H9 (cell line): ENCODE measurements at regions not wholly inside any gene's neighbourhood (a gene's known extent, or its start where the extent isn't known, plus 50 kb on each side); places are given as distances from the start of the nearest gene placed in this dataset.
"Not testable (repeated sequence)": the region's sequence is repeated elsewhere in the genome, so short reads cannot be mapped to it uniquely, and the experiment has no call there.

Experiments used
- DNase-seq: peaks from one replicate; pipeline ENCODE4 v3.0.0-alpha.2; 2017
- H2AFZ ChIP-seq: one replicate; pipeline ENCODE4 v1.6.1; 2013; ENCODE audit warnings: mild to moderate bottlenecking, low read length, control low read depth, moderate library complexity
- H2AK5ac ChIP-seq: 2 replicates; pipeline ENCODE4 v1.6.1; 2013; ENCODE audit warnings: low read length, control low read depth, mixed read lengths; ENCODE audit not compliant: insufficient read length
- H2BK120ac ChIP-seq: one replicate; pipeline ENCODE4 v1.6.1; 2013; ENCODE audit warnings: low read depth, mild to moderate bottlenecking, low read length, control low read depth, inconsistent platforms; ENCODE audit not compliant: poor library complexity, severe bottlenecking
- H2BK12ac ChIP-seq: 2 replicates; pipeline ENCODE4 v1.6.1; 2013; ENCODE audit warnings: low read length, control low read depth, mixed read lengths, low read depth; ENCODE audit not compliant: insufficient read length
- H2BK15ac ChIP-seq: 2 replicates; pipeline ENCODE4 v1.6.1; 2013; ENCODE audit warnings: low read depth, low read length, control low read depth
- H2BK20ac ChIP-seq: one replicate; pipeline ENCODE4 v1.6.1; 2013; ENCODE audit warnings: low read depth, mild to moderate bottlenecking, low read length, control low read depth, inconsistent platforms; ENCODE audit not compliant: poor library complexity, severe bottlenecking
- H2BK5ac ChIP-seq: 2 replicates; pipeline ENCODE4 v1.6.1; 2013; ENCODE audit warnings: low read length, control low read depth, mixed read lengths; ENCODE audit not compliant: insufficient read length
- H3K14ac ChIP-seq: 2 replicates; pipeline ENCODE4 v1.6.1; 2013; ENCODE audit warnings: low read length, control low read depth; ENCODE audit not compliant: insufficient read depth
- H3K18ac ChIP-seq: 2 replicates; pipeline ENCODE4 v1.6.1; 2013; ENCODE audit warnings: low read depth, mild to moderate bottlenecking, mixed read lengths, low read length, control low read depth; ENCODE audit not compliant: insufficient read length
- H3K23ac ChIP-seq: 2 replicates; pipeline ENCODE4 v1.6.1; 2013; ENCODE audit warnings: low read length, control low read depth, mixed read lengths, low read depth; ENCODE audit not compliant: insufficient read length
- H3K23me2 ChIP-seq: 2 replicates; pipeline ENCODE4 v1.6.1; 2013; ENCODE audit warnings: low read depth, mild to moderate bottlenecking, mixed read lengths, low read length, control low read depth; ENCODE audit not compliant: insufficient read length, poor library complexity, severe bottlenecking
- H3K27ac ChIP-seq: 2 replicates; pipeline ENCODE4 v1.5.1; 2013; ENCODE audit warnings: low read length, control low read depth, mixed read lengths, low read depth; ENCODE audit not compliant: insufficient read length
- H3K27me3 ChIP-seq: 2 replicates; pipeline ENCODE4 v1.6.1; 2013; ENCODE audit warnings: low read length, control low read depth, inconsistent platforms; ENCODE audit not compliant: insufficient read depth
- H3K4ac ChIP-seq: 2 replicates; pipeline ENCODE4 v1.6.1; 2013; ENCODE audit warnings: low read depth, mild to moderate bottlenecking, control low read depth, inconsistent platforms, low read length, moderate library complexity
- H3K4me1 ChIP-seq: 2 replicates; pipeline ENCODE4 v1.6.1; 2013; ENCODE audit warnings: low read length, control low read depth, inconsistent platforms; ENCODE audit not compliant: insufficient read depth
- H3K4me2 ChIP-seq: 2 replicates; pipeline ENCODE4 v1.6.1; 2013; ENCODE audit warnings: low read length, control low read depth, mixed read lengths; ENCODE audit not compliant: insufficient read length, insufficient read depth
- H3K56ac ChIP-seq: 2 replicates; pipeline ENCODE4 v1.6.1; 2013; ENCODE audit warnings: low read depth, mild to moderate bottlenecking, mixed read lengths, low read length, control low read depth; ENCODE audit not compliant: insufficient read length
- H3K79me1 ChIP-seq: 2 replicates; pipeline ENCODE4 v1.6.1; 2013; ENCODE audit warnings: low read depth, mild to moderate bottlenecking, moderate library complexity, low read length, control low read depth, inconsistent platforms; ENCODE audit not compliant: insufficient read depth, poor library complexity, severe bottlenecking
- H3K79me2 ChIP-seq: 2 replicates; pipeline ENCODE4 v1.6.1; 2013; ENCODE audit warnings: low read length, control low read depth, inconsistent platforms; ENCODE audit not compliant: insufficient read depth
- H3K9ac ChIP-seq: 2 replicates; pipeline ENCODE4 v1.6.1; 2013; ENCODE audit warnings: low read length, control low read depth, mixed read lengths; ENCODE audit not compliant: insufficient read length; ENCODE audit errors: extremely low read depth
- H3K9me3 ChIP-seq: one replicate; pipeline ENCODE4 v1.6.1; 2013; ENCODE audit warnings: low read depth, low read length, inconsistent platforms; ENCODE audit not compliant: control insufficient read depth
- H3T11ph ChIP-seq: one replicate; pipeline ENCODE4 v1.6.1; 2013; ENCODE audit warnings: mild to moderate bottlenecking, low read length, control low read depth, inconsistent platforms
- H4K20me1 ChIP-seq: one replicate; pipeline ENCODE4 v1.6.1; 2013; ENCODE audit not compliant: control insufficient read depth, insufficient read length, insufficient read depth
- H4K5ac ChIP-seq: 2 replicates; pipeline ENCODE4 v1.6.1; 2013; ENCODE audit warnings: low read depth, mild to moderate bottlenecking, mixed read lengths, low read length, control low read depth; ENCODE audit not compliant: insufficient read length
- H4K8ac ChIP-seq: replicated peaks from 2 replicates; pipeline ENCODE4 v1.6.1; 2013; ENCODE audit warnings: low read length, control low read depth, mixed read lengths, low read depth; ENCODE audit not compliant: insufficient read length
- H4K91ac ChIP-seq: 2 replicates; pipeline ENCODE4 v1.6.1; 2013; ENCODE audit warnings: low read depth, mild to moderate bottlenecking, moderate library complexity, mixed read lengths, low read length, control low read depth; ENCODE audit not compliant: insufficient read length
- H3K27ac Mint-ChIP-seq, 3 experiments: 2 replicates in 2 of 3; 3 replicates in 1 of 3; pipeline ENCODE4 v1.8.0; 2020 to 2021; ENCODE audit warnings: mixed read lengths in 3 of 3, mild to moderate bottlenecking in 1 of 3, moderate library complexity in 1 of 3
- H3K27me3 Mint-ChIP-seq: 2 replicates; pipeline ENCODE4 v1.8.0; 2021; ENCODE audit warnings: low read depth, mild to moderate bottlenecking, moderate library complexity, mixed read lengths
- H3K36me3 Mint-ChIP-seq, 3 experiments: 2 replicates in 2 of 3; 3 replicates in 1 of 3; pipeline ENCODE4 v1.8.0; 2020 to 2021; ENCODE audit warnings: low read depth in 3 of 3, mixed read lengths in 3 of 3; ENCODE audit not compliant: insufficient read depth in 1 of 3
- H3K4me1 Mint-ChIP-seq, 2 experiments: 2 replicates each; pipeline ENCODE4 v1.8.0; 2020; ENCODE audit warnings: mixed read lengths in 2 of 2
- H3K4me3 Mint-ChIP-seq, 2 experiments: 2 replicates in 1 of 2; 3 replicates in 1 of 2; pipeline ENCODE4 v1.8.0; 2020 to 2021; ENCODE audit warnings: mild to moderate bottlenecking in 2 of 2, mixed read lengths in 2 of 2, moderate library complexity in 1 of 2
- H3K9me3 Mint-ChIP-seq, 2 experiments: 2 replicates in 1 of 2; 3 replicates in 1 of 2; pipeline ENCODE4 v1.8.0; 2020; ENCODE audit warnings: mild to moderate bottlenecking in 2 of 2, mixed read lengths in 2 of 2, moderate library complexity in 1 of 2
- WGBS: extraction: QIAGEN DNeasy Blood & Tissue Kit; methylation state at CpG from one replicate; pipeline ENCODE4 v1.1.7; 2013; ENCODE audit warnings: missing lambda C conversion rate, low lambda C conversion rate, mixed read lengths; ENCODE audit not compliant: insufficient read length; ENCODE audit errors: extremely low coverage; 5-methylcytosine and 5-hydroxymethylcytosine counted together

DNA sequence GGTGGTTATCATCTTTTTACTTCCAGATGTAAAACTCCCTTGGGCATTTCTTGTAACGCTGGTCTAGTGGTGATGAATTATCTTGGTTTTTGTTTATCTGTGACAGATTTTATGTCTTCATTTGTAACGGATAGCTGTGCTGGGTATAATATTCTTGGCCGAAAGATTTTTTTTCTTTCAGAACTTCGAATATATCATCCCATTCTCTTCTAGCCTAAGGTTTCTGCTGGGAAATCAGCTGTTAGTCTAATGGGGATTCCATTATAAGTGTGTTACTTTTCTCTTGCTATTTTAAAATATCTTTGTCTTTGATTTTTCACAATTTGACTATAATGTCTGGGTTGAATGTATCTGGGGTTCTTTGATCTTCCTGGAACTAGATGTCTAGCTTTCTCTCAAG lies 55.4 kb upstream of the CSNK1E start:
- not testable (repeated sequence) for H3K79me1 ChIP-seq, DNase-seq, H4K91ac ChIP-seq, H3K9me3 ChIP-seq, H2BK5ac ChIP-seq, H4K8ac ChIP-seq, H3K56ac ChIP-seq, H4K20me1 ChIP-seq, H3K23ac ChIP-seq, H2BK120ac ChIP-seq, H2BK20ac ChIP-seq, H3K27me3 Mint-ChIP-seq, H3K4me3 Mint-ChIP-seq, H3K27ac ChIP-seq, H2AFZ ChIP-seq, H3K4me1 Mint-ChIP-seq, H3K79me2 ChIP-seq, H3K14ac ChIP-seq, H3K4ac ChIP-seq, H3K27me3 ChIP-seq, H3K18ac ChIP-seq, H3K23me2 ChIP-seq, H2AK5ac ChIP-seq, H3K4me1 ChIP-seq, H2BK12ac ChIP-seq, H3K27ac Mint-ChIP-seq, H2BK15ac ChIP-seq, H3K4me2 ChIP-seq, H3T11ph ChIP-seq, H4K5ac ChIP-seq, H3K9ac ChIP-seq
- peaks cover 51 to 61% (median 59%) of the 10 kb centered on the region in 3 experiments for H3K36me3 Mint-ChIP-seq
- no CpG with 5 or more reads among the region's 4 CpGs for WGBS
- peaks cover 33 to 34% of the 10 kb centered on the region in 2 experiments for H3K9me3 Mint-ChIP-seq

DNA sequence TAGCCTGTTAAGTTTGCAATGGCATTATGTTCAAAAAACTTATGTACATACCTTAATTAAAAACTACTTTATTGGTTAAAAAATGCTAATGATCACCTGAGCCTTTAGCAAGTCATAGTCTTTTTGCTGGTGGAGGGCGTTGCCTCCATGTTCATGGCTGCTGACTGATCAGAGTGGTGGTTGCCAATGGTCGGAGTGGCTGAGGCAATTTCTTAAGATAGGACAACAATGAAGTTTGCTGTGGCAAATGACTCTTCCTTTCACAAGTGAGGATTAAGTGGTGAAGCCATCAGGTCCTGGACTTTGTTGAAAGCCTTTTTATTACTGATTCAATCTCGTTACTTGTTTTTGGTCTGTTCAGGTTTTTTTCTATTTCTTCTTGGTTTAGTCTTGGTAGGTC lies 53.3 kb upstream of the CSNK1E start:
- not testable (repeated sequence) for H3K23me2 ChIP-seq, H3K23ac ChIP-seq, H4K91ac ChIP-seq, H3K56ac ChIP-seq, H2BK20ac ChIP-seq, DNase-seq, H2BK120ac ChIP-seq, H3K4ac ChIP-seq, H4K8ac ChIP-seq, H2BK5ac ChIP-seq, H2BK12ac ChIP-seq, H3K9me3 ChIP-seq, H3K18ac ChIP-seq, H2BK15ac ChIP-seq, H3K4me1 Mint-ChIP-seq, H4K20me1 ChIP-seq, H3K79me2 ChIP-seq, H3T11ph ChIP-seq, H4K5ac ChIP-seq, H3K27me3 ChIP-seq, H3K4me3 Mint-ChIP-seq, H3K27ac ChIP-seq, H3K4me1 ChIP-seq, H3K79me1 ChIP-seq, H2AK5ac ChIP-seq, H2AFZ ChIP-seq, H3K4me2 ChIP-seq, H3K27me3 Mint-ChIP-seq, H3K14ac ChIP-seq, H3K9ac ChIP-seq
- H3K9me3 Mint-ChIP-seq = peaks cover 26 to 27% of the 10 kb centered on the region in 2 experiments
- H3K27ac Mint-ChIP-seq = peak overlapping the region in 1 of 3 experiments; percentile 73; a peak in 2 of 7 replicates
- peaks cover 43 to 62% (median 53%) of the 10 kb centered on the region in 3 experiments for H3K36me3 Mint-ChIP-seq
- WGBS = no CpG with 5 or more reads among the region's 3 CpGs
